Osteoblast (primary cell): ENCODE measurements at regions not wholly inside any gene's neighbourhood (a gene's known extent, or its start where the extent isn't known, plus 50 kb on each side); places are given as distances from the start of the nearest gene placed in this dataset.

ENCODE experiments used
- DNase-seq: peaks from one replicate; pipeline ENCODE4 v3.0.0; 2011; ENCODE audit warnings: low spot score, mixed read lengths; ENCODE audit not compliant: insufficient read length; ENCODE audit errors: missing footprints
- H2AFZ ChIP-seq: 2 replicates; pipeline ENCODE4 v1.6.0; 2011; ENCODE audit warnings: mild to moderate bottlenecking, low read length
- H3K27ac ChIP-seq: 2 replicates; pipeline ENCODE4 v1.5.1; 2011; ENCODE audit warnings: mild to moderate bottlenecking, low read depth, low read length, moderate library complexity
- H3K27me3 ChIP-seq: 2 replicates; pipeline ENCODE4 v1.6.0; 2012; ENCODE audit warnings: mild to moderate bottlenecking, control low read depth, inconsistent platforms, low read length, moderate library complexity; ENCODE audit not compliant: insufficient read depth
- H3K36me3 ChIP-seq: 2 replicates; pipeline ENCODE4 v1.5.1; 2011; ENCODE audit warnings: mild to moderate bottlenecking, low read length, control low read depth, moderate library complexity; ENCODE audit not compliant: insufficient read depth
- H3K4me1 ChIP-seq: 2 replicates; pipeline ENCODE4 v1.5.1; 2011; ENCODE audit warnings: mild to moderate bottlenecking, low read length, control low read depth, moderate library complexity; ENCODE audit not compliant: insufficient read depth
- H3K4me2 ChIP-seq: 2 replicates; pipeline ENCODE4 v1.6.0; 2011; ENCODE audit warnings: mild to moderate bottlenecking, low read length; ENCODE audit not compliant: insufficient read depth
- H3K4me3 ChIP-seq: fragments of 200-600 bp; sonication (generic); 3 replicates; pipeline ENCODE4 v1.5.1; 2012; ENCODE audit warnings: mild to moderate bottlenecking, low read length, inconsistent platforms; ENCODE audit not compliant: insufficient read depth
- H3K79me2 ChIP-seq: 2 replicates; pipeline ENCODE4 v1.6.0; 2012; ENCODE audit warnings: mild to moderate bottlenecking, low read length, control low read depth, inconsistent platforms; ENCODE audit not compliant: insufficient read depth
- H3K9me3 ChIP-seq: 2 replicates; pipeline ENCODE4 v1.5.1; 2011; ENCODE audit warnings: low read depth, low read length, control low read depth
- H4K20me1 ChIP-seq: 2 replicates; pipeline ENCODE4 v1.6.0; 2012; ENCODE audit warnings: mild to moderate bottlenecking, low read length, control low read depth; ENCODE audit not compliant: insufficient read depth
- TF ChIP-seq, protein P1 (sequence below): IDR thresholded peaks from 2 replicates; pipeline ENCODE4 v1.5.1; 2011; ENCODE audit warnings: mild to moderate bottlenecking, low read depth, low read length, moderate library complexity; ENCODE audit errors: extremely low read depth

DNA sequence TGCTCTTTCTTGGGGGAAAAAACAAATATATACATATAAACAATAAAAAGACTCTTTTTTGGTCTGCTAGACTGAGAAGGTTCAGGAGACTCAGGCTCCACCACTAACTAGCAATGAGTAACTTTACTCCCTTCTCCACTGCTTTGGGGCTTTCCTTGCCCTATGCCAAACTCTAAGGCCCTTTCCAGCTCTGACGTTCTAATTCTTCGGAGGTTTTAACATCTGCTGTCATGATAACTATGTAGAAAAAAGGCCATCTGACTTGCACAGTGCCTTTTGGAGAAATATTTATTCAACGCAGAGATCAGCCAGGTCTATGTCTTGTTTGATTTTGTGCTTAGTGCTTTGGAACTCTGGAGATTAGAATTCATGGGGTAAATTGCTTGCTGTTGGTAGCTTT lies 156.2 kb downstream of the TMCO5A start:
- Histone ChIP-seq H3K27me3 (no peaks in the 10 kb centered on the region), H3K4me3 (no peak overlapping the region), H3K4me1 (peaks cover 7% of the 10 kb centered on the region), H3K36me3 (no peaks in the 10 kb centered on the region), H2AFZ (no peak overlapping the region), H4K20me1 (no peaks in the 10 kb centered on the region), H3K27ac (no peak overlapping the region), H3K4me2 (no peak overlapping the region), H3K79me2 (no peaks in the 10 kb centered on the region), H3K9me3 (no peaks in the 10 kb centered on the region)
- no peak for DNase-seq
- TF ChIP-seq, protein P1, sequence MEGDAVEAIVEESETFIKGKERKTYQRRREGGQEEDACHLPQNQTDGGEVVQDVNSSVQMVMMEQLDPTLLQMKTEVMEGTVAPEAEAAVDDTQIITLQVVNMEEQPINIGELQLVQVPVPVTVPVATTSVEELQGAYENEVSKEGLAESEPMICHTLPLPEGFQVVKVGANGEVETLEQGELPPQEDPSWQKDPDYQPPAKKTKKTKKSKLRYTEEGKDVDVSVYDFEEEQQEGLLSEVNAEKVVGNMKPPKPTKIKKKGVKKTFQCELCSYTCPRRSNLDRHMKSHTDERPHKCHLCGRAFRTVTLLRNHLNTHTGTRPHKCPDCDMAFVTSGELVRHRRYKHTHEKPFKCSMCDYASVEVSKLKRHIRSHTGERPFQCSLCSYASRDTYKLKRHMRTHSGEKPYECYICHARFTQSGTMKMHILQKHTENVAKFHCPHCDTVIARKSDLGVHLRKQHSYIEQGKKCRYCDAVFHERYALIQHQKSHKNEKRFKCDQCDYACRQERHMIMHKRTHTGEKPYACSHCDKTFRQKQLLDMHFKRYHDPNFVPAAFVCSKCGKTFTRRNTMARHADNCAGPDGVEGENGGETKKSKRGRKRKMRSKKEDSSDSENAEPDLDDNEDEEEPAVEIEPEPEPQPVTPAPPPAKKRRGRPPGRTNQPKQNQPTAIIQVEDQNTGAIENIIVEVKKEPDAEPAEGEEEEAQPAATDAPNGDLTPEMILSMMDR = no peak

DNA sequence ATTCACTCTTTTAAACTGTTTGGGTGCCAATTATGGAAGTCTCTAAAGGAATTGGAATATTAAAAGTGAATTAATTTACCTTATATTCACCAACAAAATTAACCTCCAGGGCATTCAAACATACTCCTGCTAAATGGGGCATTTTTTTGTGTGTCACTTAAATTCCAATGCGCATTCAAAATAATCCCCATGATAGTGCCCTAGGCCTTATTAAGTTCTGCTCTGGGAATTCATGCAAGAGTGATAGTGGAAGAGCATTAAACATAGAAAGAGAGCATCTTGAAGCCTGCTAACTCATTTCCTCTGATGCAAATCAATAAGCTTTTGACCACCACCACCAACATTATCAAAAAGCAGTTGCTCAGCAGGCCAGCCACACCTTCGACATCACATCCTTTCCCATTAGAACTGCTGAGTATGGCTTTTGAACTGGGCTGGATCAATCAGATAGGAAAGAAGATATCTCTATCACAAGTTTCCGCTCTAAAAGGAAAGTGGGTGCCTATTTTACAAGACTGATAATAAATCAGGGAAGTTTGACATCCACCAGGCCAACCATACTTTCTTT lies 156.7 kb downstream of the TMCO5A start:
- no peaks in the 10 kb centered on the region for H3K9me3 ChIP-seq
- H3K79me2 ChIP-seq = no peaks in the 10 kb centered on the region
- TF ChIP-seq, protein P1 = no peak
- H3K4me2 ChIP-seq = no peak overlapping the region
- H3K4me1 ChIP-seq = peaks cover 3% of the 10 kb centered on the region
- H4K20me1 ChIP-seq = no peaks in the 10 kb centered on the region
- H2AFZ ChIP-seq = no peak overlapping the region
- H3K27ac ChIP-seq = no peak overlapping the region
- no peaks in the 10 kb centered on the region for H3K36me3 ChIP-seq
- no peak for DNase-seq
- no peak overlapping the region for H3K4me3 ChIP-seq
- no peaks in the 10 kb centered on the region for H3K27me3 ChIP-seq

DNA sequence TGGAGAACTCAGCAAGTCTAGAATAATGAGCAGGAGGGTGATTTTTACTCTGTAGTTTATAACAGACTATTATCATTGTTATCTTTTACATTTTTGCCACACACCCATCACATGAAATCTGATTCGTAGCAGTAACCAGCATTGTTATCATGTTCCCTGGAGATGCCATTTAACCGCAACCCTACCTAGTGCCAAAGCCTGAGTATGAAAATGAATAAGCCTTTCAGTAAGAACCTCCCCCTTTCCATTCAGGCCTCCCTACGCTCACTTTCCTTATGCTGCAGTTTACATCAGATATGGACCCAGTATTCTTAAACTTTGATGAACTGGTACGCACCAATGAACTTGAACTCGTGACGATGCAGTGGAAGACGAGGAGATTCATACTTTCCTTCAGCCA lies 158.7 kb upstream of the SPRED1 start:
- Histone ChIP-seq H3K27me3 (no peaks in the 10 kb centered on the region), H3K4me3 (no peak overlapping the region), H3K36me3 (no peaks in the 10 kb centered on the region), H3K9me3 (no peaks in the 10 kb centered on the region), H4K20me1 (no peaks in the 10 kb centered on the region), H3K4me2 (no peak overlapping the region), H3K27ac (no peak overlapping the region), H3K79me2 (no peaks in the 10 kb centered on the region), H3K4me1 (no peaks in the 10 kb centered on the region), H2AFZ (no peak overlapping the region)
- no peak for DNase-seq
- TF ChIP-seq, protein P1 = no peak

DNA sequence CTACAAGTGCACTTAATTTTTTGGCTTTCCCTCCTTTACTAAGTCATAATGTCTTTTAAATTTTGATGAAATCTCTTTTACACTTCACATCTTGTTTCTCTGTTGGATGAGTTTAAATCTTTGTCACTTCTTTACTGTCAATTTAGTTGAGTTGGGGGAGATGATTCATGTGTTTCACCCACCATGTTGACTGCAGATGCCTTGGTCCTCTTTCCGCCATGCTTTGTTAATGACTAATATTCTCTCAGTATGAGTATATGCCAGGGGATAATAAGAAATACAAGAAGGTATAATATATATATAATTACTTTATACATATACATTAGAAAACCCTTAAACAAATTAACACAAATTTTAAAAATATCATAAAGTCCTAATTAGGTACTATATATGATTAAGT lies 149.7 kb upstream of the SPRED1 start:
- no peaks in the 10 kb centered on the region for H3K4me1 ChIP-seq
- no peak overlapping the region for H2AFZ ChIP-seq
- H3K79me2 ChIP-seq = no peaks in the 10 kb centered on the region
- H3K4me2 ChIP-seq = no peak overlapping the region
- no peaks in the 10 kb centered on the region for H3K9me3 ChIP-seq
- TF ChIP-seq, protein P1 = no peak
- no peaks in the 10 kb centered on the region for H3K27me3 ChIP-seq
- no peak for DNase-seq
- no peaks in the 10 kb centered on the region for H4K20me1 ChIP-seq
- no peak overlapping the region for H3K4me3 ChIP-seq
- H3K36me3 ChIP-seq = no peaks in the 10 kb centered on the region
- H3K27ac ChIP-seq = no peak overlapping the region
